ENCODE measurements at regions not wholly inside any gene's neighbourhood (a gene's known extent, or its start where the extent isn't known, plus 50 kb on each side); places are given as distances from the start of the nearest gene placed in this dataset.
"Not testable (repeated sequence)": the region's sequence is repeated elsewhere in the genome, so short reads cannot be mapped to it uniquely, and the experiment has no call there.

DNA sequence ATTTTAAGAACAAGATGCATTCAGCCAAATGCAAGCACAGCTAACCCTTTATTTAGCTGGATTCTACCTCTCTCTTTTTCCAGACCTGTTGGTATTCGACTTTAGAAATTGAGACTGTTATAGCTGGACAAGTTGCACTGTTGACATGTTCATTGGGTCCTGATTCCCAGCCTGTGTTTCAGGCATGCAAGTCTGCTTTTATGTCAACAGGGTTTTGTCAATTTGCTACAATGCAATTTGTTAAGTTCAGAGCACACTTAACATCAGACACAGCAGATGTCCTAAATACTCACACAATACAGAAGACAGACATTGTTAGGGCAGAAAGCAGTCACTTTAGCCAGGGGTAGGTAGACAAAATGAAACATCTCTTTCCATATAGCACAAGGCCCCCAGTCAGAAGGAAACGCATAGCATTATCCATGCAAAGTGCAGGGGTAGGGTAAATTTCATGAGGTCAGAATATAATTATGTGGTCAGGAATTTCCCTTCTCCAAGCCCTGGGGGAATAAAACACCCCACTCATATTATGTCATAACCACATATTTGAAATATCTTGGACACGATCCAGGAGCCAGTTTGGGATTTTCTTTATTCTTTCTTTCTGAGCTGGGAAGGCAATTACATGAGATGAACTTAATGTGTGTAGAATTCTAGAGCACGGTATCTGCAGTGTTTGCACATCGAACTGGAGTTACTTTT is 504.1 kb downstream of the NTRK3 start:
- DNase-seq (ENCODE audit: low spot score) = no peak

DNA sequence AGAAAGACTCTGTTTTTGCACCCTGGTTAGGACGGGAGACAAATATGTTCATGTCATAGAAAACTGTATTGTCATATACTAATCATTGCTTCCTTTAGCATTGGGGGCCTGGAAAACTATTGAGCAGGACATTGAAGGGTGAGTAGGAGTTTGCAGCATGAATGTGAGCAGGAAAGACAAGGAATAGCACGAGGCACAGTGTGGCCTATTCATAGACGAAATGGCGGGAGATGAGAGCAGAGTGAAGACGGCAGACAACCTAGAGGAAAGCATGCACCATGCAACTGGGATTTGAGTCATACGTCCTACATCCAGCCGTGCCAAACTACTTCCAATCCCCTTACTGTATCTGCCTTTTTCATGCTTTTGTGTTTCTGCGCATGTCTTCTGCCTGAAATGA is 508.1 kb downstream of the NTRK3 start:
- no peak for DNase-seq (ENCODE audit: low spot score)

DNA sequence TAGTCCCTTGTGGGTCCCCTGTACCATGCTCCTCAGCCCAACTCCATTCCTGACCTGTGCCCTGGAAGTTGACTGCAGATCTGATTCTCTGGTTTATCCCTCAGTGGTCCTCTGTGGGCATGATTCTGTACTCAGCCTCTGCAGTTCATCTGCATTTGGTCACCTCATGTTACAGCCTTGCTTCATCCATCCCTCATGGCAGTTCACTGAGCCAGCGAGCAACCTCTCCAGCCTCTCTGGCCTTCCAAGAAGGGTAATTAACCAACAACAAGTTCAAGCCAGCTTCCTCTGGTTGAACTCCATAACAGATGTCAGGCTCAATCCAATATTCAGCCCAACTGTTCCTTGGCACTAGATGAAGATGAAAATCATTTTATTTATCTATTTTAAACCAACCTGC is 509.5 kb downstream of the NTRK3 start:
- no peak for DNase-seq (ENCODE audit: low spot score)

DNA sequence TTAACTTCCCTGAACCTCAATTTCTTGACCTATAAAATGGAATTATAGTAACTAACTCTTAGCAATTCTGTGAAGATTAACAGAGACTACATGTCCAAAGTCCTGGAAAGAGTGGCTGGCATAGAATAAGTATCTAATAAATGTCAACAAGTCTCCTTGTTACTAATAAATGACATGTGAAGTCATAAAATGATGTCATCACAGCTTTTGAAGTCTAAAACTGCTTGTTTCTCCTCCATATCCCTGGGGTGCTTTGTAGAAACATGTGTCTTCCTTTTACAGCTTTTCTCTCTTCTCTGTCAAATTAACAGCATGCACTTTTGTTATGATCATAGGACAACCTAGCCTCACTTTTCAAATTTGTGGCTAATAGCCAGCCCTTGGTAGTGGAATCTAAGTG is 510.2 kb downstream of the NTRK3 start:
- no peak for DNase-seq (ENCODE audit: low spot score)

DNA sequence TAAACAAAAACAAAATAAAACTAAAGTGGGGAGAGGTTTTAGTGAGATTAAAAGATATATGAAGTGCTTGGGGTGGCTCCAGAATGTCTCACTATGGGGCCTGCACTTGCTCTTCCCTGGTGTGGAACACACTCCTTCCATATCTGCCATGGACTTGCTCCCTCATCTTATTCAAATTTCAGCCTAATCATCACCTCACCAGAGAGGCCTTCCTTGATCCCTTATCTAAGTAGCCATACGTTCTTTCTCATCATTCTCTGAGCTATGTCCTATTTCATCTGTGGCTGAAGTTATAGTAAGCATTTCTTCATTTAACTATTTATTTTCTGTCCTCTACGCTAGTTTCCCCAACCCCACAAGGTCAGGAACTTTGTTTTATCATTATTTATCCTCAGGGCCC is 511.7 kb downstream of the NTRK3 start:
- DNase-seq (ENCODE audit: low spot score) = no peak

DNA sequence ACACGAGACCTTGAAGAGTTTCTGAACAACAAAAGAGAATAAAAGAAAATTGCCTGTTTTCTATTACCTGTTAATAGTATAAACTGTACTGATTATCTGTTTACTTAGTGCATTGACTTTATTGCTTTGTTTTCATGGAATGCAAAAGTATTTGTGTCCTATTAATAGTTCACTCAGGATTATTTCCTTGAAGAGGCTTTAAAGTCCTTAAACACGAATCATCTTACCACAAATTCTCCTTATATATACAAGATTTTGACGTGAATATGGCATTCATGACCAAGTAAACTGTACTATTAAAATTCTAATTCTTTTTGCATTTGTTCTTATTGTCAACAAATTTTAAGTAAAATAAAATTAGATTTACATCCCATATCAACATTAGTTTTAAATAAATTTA is 513.0 kb downstream of the NTRK3 start:
- DNase-seq (ENCODE audit: low spot score) = no peak

DNA sequence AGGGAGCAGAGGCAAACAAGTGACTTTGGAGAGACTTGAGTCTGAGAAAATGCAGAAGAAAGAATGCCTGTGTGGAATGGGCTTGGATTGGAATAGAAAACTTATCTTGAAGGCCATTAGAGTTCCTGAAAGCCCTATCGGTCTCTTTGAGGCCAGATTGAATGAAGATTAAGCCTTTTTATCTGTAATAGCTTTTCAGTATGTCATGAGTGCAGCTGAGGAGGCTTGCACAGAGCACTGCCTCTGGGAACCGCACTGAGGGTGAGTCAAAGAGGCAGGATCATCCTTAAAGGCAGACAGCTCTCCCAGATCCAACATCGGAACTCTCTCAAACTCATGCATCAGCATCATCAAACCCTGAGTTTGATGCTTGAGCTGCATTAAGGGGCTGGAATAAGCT is 515.2 kb downstream of the NTRK3 start:
- DNase-seq (ENCODE audit: low spot score) = no peak

DNA sequence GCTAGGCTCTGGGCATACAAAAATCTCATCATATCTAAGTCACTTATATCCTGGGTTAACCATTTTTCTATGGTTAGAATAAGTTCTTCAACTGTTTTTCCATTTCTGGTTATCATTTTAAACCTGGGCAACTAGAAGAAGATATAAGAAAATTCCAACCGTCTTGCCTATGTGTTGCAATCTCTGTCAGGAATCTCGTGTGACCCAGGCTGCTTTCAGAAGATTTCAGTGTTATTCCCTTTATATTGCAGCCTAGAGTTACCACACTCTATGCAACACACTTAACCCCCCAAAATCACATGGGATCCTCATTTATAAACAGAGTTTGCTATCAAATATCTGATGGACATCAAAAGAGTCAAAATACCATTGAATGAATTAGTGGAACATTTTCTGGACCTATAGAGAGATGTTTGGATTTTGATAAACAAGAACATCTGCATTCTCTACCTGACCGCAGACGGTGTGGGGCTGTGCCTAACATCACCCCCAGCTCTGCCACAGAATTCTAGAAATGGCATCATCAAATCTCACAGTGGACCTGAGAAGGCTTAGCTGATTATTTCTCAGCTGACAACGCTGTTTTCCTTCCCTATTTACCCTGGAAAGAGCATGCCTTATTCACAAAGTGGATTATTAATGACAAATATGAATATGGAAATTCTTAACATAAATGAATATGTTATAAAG is 515.7 kb downstream of the NTRK3 start:
- DNase-seq (ENCODE audit: low spot score) = no peak

DNA sequence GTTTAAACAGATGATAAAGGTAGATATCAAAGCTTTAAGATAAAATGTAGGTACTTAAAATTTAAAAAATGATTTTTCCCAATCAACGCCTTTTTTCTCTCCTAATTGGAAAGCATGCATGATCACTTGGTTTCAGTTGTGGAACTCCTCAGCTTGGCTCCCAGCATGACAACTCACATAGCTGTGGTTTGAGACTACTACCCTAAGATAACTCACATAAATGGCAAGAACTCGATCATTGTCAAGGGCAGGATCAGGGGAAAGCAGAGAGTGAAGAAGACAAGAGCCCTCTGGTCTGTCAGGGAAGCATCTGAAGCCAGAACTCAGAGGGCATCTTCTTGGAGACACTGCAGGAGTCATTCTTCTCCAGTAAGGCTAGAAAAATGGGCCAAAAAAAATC is 516.7 kb downstream of the NTRK3 start:
- no peak for DNase-seq (ENCODE audit: low spot score)

DNA sequence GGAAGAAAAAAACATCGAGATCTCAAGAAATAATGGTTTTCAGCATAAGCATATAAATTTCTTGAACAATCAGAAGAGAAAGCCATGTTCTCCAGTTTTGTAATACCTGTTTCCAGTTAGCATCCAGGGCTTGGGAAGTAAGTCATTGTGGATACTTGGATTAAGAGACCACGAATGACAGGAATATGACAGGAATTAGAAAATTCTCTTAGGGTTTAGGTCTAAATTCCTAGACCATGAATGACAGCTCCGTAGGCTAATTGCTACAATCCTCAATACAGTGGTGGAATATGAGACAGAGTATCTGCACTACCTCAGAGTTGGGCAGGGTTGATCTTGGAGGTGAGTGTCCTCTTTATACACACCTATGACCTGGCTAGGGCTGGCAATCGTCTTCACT is 517.5 kb downstream of the NTRK3 start:
- no peak for DNase-seq (ENCODE audit: low spot score)

DNA sequence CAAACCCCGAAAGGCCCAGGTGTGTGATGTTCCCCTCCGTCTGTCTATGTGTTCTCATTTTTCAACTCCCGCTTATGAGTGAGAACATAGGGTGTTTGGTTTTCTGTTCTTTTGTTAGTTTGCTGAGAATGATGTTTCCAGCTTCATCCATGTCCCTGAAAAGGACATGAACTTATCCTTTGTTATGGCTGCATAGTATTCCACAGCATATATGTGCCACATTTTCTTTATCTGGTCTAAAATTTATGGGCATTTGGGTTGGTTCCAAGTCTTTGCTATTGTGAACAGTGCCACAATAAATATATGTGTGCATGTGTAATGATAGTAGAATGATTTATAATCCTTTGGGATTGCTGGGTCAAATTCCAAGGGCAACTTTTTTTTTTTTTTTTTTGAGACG is 519.1 kb downstream of the NTRK3 start:
- DNase-seq (ENCODE audit: low spot score) = not testable (repeated sequence)

DNA sequence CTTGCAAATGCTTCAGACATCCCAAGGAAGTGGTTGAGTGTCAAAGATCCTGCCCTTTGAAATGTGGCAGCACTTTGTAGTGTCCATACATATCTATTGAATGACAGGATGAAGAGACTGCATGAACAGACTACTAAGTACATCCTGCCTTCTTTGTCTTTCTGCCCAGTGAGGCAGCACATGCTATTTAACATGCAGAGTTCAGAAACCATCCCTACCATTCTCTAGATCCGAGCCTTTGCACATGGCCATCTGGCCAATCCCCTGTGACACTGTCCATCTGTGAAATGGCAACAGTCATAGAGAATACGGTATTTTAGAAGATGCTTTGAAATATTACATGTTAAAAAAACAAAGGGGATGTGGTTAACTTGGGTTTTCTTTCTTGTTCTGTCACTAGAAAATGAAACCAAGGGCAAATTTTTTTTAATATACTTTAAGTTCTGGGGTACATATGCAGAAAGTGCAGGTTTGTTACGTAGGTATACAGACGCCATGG is 519.6 kb downstream of the NTRK3 start:
- no peak for DNase-seq (ENCODE audit: low spot score)

DNA sequence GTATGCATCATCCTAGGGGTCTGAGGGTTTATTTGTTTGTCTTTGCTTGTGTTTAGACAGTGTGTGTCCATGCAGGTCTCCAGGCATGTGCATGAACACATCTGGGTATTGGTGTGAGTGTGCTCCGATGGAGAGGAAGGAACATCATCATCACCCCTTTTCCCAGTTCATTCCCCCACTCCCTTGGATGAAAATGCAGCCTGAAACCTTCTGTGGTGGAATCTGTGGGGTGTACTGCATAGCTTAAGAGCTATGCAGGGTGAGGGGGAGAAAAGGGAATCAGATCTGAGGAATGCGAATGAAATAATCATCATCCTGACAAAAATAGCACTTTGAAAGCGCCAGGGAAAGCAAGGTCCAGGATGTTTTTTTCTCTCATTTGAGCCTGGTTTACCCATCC is 520.1 kb downstream of the NTRK3 start:
- DNase-seq (ENCODE audit: low spot score) = no peak

DNA sequence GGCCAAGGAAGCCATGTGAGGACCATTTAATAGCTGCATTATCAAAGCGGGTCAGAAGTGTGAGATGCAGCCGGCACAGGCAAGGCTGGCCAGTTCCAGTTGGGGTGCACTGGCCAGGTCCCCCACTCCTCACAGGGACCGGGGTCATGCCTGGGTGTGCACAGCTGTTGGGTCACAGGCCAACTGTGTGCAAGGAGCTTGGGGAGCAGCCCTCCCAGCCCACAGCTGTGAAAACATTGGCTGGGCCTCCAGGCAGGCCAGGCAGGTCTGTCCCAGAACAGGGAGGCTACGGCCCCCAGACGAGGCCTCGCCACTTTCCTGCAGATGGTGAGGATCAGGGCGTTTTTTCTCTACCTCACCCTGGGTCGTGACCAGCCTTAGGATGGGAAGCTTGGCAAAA is 521.0 kb downstream of the NTRK3 start:
- DNase-seq (ENCODE audit: low spot score) = no peak

DNA sequence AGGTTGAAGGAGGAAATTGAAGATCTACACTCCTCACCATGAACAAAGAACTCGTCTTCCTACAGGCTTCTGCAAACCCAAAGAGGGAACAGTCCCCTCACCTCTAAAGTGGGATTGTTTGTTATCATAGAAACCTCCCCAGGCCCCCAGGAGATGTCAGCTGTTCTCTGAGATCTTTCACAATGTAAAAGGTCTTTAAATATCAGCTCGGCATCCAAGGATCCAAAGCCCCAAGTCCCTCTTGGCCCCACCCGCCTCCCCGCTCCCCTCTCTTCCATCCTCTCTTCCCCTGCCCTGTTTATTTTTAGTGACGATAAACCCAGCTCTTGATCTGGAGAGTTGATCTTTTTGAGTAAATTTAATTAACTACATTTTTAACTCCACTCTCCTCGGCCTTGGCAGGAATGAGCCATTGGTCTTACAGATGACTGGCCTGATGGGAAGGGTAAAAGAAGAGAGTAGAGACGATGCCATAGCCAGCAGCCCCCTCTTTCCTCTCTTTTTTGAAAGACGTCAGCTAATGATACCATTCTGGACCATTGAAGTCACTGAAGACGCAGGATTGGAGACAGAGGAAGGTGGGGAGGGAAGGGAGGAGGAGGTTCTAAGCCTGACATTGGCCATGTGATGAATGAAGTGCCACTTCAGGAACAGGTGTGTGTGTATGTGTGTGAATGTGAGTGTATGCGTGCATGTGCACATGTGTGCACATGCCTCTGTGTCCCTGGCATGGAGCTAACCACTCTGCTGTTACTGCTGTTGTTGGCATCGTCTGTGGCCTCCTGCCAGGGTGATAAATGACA is 521.8 kb downstream of the NTRK3 start:
- DNase-seq (ENCODE audit: low spot score) = no peak

DNA sequence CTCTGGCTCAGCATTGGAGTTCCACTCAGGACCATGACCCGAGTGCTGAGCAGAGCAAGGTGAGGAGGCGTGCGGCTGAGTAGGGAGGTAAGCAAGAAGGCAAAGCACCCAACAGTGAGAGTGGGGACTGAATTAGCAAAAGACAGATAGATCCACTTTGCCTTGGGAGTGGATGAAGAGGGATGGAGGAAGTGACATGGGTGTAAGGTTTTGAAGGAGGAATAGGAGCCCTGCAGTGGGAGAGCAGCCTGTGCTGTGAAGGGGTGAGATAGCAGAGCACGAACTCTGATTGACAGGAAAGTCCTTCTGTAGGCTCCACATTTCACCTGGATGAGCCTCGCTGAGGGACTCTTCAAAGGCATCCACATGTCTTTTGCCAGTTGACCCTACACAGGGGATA is 522.6 kb downstream of the NTRK3 start:
- DNase-seq (ENCODE audit: low spot score) = no peak

DNA sequence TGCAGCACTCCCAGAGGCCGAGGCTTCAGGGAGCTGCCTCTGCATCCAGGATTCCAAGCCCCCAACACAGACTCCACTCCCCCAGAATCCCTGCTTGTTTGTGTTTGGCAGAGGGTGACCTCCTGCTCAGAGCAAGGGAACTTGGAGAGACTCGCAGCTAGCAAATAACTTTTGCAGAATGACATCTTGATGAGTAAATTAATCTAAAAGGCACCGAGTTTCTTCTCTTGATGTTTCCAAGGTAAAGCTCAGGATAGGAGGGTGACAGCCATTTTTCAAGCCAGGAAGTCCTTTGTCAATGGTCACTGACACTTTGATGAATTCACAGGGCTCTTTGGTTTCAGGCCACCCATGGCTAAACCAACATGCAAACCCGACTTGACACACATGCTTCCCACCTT is 523.0 kb downstream of the NTRK3 start:
- DNase-seq (ENCODE audit: low spot score) = no peak

DNA sequence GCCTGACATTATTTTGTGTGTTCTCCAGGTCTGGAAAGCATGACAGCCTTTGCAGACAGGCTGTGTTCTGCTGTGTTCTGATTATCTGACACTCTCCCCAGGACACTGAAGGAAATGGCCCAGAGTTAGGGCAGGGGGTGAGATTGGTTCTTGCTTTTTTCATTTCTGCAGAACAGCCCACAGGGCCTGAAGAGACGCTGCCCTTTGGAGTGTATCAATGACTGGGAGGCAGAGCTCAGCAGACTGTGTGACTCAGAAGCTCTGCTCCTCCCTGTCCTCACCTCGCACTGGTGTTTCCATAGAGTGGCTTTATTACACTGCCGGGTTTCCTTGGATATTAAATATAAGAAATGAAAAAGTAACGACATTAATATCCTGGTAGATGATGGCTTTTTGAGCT is 523.6 kb downstream of the NTRK3 start:
- no peak for DNase-seq (ENCODE audit: low spot score)

DNA sequence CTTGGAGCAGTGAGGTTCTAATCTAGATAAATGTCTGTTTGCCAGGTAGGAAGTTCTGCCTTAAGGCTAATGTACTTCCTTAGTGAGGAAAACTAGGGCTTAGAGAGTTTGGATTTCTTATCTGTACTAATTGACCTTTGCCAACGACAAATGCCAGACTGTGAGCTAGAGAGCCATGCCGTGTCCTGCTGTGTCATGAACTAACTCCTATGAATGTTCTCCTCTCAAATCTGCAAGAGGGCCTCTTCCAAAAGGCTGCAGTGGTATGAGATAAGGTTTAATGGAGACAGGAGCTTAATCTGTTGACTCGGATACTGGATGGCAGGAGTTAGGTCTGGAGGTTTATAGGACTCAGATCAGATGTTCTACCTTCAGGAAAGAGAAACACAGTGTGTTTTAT is 524.9 kb downstream of the NTRK3 start:
- no peak for DNase-seq (ENCODE audit: low spot score)

DNA sequence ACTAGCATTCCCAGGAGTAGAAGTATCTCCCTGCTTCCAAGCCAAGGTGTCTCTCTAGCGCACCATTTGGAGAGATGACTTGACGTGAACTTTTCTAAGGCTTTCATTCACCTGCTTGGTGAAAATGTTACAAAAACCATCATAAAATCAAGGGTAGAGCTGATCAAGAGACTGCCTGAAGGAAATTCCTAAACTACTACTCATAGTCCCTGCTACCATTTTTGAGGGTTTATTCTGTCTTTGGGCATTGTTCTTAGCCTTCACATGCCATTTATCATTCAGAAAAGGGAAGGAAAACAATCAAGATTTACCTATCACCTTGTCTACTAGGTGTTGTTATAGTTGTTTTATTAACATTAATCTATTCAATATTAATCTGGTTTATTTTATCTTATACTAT is 525.8 kb downstream of the NTRK3 start:
- DNase-seq (ENCODE audit: low spot score) = no peak

DNA sequence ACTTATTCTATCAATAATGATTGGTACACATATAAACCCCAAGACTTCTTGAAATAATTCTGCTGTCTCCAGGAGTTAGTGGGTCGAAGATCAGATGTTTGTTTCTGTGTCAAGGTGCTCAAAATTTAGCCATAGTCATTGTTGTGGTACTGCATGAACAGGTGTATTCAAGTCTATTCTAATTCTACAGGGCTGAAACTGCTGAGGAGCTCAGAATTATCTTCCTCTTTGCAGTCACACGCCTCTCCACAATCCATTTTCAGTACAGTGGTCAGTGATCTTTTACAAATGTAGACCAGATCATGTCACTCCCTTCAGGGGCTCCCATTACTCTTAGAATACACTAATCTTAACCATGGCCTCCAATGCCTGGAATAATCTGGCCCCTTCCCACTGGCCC is 527.5 kb downstream of the NTRK3 start:
- DNase-seq (ENCODE audit: low spot score) = no peak

DNA sequence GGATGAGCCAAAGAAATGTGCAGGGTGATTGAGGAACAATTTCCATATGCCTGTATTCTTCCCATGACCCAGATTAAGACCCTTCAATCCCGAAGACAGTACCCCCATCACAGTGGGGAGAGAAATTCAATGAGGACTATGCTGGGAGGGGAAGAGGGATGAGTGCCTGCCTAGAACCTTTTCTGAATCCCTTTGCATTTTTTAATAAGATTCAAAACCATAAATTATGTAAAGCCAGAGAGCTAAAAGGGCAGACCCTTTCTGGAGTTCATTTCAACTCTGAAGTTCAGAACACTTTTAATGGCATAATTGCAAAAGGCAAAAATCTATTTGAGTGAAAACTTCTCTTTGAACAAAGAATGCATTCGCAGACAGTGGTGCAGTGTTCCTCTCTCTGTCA is 529.5 kb downstream of the NTRK3 start:
- DNase-seq (ENCODE audit: low spot score) = no peak

DNA sequence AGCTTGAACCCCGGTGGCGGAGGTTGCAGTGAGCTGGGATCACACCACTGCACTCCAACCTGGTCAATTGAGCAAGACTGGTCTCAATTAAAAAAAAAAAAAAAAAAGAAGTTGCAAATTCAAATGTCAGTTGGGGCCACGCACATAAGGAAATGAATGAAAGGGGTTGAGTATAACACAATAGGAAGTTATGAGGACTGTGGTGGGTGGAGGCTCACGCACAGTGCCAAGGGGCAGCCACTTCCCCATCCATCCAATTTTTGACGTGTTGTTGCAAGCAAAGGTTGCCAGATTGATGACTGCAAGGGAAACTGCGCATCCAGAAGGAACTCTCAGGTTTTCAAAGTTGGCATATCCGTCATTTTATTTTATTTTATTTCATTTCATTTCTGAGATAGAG is 532.2 kb downstream of the NTRK3 start:
- DNase-seq (ENCODE audit: low spot score) = no peak
